HL-60 (cell line): ENCODE measurements at regions not wholly inside any gene's neighbourhood (a gene's known extent, or its start where the extent isn't known, plus 50 kb on each side); places are given as distances from the start of the nearest gene placed in this dataset.

Experiments
- CTCF ChIP-seq: IDR thresholded peaks from one replicate; pipeline ENCODE4 v1.5.1; 2011; ENCODE audit warnings: low read length, control low read depth, inconsistent platforms; ENCODE audit not compliant: insufficient read depth
- GABPA ChIP-seq: IDR thresholded peaks from 2 replicates; pipeline ENCODE4 v1.6.1; 2012; ENCODE audit warnings: low read depth
- POLR2AphosphoS5 ChIP-seq: IDR thresholded peaks from 2 replicates; pipeline ENCODE4 v1.6.1; 2012; ENCODE audit warnings: low read depth
- SPI1 ChIP-seq: IDR thresholded peaks from 2 replicates; pipeline ENCODE4 v1.6.1; 2012; ENCODE audit warnings: low read depth, mild to moderate bottlenecking, borderline replicate concordance

DNA sequence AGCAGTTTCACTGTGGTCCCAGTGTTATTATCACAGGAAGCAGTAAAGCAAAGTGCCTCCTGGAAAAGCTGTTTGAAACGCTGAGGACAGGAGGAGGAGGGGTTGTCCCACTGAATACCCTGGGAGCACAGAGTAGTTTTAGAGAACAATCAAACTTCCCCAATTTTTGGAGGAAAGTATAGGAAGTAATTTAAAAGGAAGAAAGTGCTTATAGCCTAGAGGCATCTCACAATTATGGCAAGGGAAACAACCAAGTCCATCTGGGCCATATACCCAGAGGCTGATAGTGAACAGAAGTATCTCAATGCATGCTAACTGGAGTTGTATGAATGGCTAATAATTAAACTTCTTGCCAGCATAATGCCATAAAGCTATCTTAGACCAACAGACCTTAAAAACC, 137.2 kb upstream of the EPHA6 start:
- no peak for TF ChIP-seq CTCF
- TF ChIP-seq SPI1: no peak
- TF ChIP-seq GABPA: no peak
- no peak for TF ChIP-seq POLR2AphosphoS5
